D341Med (cell line): ENCODE measurements at regions not wholly inside any gene's neighbourhood (a gene's known extent, or its start where the extent isn't known, plus 50 kb on each side); places are given as distances from the start of the nearest gene placed in this dataset.

ENCODE experiments used
- DNase-seq: peaks from one replicate; pipeline ENCODE4 v3.0.0; 2012; ENCODE audit warnings: low spot score

DNA sequence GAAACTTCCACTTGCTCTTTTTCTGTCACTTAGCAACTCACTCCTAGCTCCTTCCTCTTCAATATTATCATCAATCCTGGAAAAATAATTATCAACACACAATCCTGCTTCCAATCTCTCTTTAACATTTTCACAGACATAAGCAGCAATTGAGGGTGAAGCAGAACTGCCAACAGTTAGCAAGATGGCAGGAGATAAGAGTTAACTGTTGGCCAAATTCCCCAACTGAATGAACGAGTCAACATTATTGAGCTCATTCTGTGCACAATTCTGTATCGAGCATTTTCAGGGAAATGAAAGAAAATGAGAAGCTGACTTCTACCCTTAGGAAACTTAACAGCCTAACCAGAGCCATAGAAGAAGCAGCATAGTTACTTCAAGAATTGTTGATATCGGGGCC, 152.0 kb downstream of the KCNA5 start:
- no peak for DNase-seq

DNA sequence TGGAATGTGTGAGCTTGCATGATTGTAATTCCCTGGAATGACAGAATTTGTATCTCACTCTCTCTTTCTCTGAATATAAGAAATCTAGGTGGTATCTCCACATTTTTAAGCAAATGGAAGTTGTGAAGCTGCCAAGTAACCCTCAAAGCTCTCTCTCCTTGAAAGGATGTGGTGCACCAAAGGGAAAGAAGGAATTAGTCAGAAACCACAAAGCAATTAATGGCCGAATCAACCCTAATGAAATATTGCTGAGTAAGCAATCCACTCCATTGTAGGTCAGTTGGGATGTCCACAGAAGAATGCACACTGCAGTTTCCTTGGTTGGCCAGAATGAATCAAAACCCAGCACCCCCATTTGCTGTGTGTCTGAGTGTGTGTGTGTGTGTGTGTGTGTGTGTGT, 153.5 kb downstream of the KCNA5 start:
- no peak for DNase-seq

DNA sequence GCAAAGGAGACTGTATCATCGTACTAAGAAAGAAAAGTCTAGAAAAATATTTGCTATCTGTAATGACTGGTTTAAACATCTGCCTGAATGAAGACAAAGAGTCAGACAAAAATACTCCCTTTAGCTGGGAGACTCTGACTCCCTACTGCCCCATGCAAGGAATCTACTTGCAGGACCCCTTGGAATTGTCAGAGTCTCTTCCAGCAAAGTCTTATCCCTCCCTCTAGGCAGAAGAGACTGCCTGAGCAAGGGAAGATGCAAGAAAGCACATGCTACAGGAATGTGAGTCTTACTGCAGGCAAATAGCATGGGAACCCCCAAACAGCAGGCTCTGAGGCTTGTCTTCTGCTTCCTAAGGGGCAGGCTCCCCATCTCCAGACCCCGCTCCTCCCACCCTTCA, 154.0 kb downstream of the KCNA5 start:
- DNase-seq = no peak

DNA sequence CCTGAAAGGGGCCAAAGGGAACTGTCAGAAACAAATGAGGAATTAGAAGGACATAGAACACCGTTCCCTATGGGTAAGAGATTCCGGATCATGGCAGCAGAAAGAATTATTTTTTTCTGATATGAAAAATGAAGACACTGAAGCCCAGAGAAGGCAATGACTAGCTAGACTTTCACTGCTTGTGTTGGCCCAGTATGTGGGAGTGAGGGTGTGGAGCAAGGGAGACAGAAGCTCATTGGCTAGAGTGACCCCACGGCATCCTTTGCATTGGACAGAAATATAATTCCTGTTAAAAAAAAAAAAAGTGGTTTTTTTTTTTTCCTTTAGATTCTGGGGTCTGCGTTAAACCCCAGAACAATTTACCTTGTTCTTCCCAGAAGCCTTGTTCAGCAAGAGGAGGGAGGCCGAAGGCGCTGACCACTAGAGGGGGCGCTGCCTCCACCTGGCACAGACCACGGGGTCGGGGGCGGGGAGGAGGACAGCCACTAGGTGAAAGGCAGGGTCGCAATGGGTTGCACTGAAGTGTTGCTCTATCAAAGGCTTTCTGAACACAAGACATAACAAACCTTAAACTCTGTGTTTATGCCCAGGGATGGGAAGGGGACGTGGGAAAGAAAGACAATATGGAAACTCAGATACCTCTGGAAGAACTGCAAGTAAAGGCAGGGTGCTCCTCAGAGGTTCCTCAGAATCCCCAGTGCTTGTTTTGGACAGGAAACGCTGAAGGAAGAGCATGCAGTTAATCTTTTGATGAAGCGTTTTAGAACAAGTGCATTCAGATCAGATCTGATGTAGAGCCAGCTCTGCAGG, 156.8 kb downstream of the KCNA5 start:
- peak; percentile 73 for DNase-seq

DNA sequence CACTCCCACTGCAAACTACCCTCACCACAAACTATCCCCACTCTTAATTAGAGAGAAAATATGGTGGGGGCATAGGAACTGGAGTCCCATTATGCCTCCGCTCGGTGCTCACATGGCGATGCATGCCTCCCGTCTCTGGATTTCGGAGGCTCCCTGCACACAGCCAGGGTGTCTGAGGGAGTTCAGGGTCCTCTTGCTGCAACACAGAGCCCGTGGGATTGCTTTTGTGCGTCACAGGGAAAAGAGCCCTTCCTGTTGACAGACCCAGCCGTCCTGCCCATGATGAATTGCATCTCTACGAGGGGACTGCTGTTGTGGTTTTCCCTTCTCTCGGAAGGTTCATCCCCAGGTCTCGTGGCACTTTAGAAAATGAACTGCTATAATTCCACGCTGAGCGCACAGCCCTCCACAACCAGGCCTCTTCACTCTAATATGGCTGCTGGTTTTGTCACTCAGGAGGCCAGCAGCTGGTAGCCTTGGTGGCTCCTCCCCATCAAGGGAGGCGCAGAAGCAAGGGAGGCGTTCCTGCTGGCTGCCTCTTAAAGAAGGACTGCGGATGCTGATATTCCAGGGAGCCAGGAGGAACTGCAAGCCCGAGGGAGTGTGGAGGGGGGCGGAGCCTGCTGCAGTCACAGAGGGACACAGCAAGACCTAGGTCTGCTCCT, 158.0 kb downstream of the KCNA5 start:
- no peak for DNase-seq

DNA sequence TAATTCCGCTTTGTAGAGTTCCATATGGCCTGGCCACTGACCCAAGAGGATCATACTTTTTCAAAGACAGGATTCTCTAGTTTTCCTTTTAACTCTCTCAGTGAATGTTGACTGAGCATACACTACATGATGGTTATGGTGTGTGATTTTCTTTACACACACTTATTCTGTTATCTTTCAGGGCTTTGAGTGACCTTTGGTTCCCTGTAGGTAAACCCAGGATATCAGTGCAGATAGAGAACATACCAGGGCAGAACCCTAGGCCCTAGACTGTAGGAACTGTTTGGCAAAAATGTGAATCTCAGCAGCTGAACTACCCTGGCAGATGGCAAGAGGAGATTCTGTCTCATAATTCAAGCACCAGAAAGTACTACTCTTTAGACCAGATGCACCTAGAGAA, 159.6 kb downstream of the KCNA5 start:
- no peak for DNase-seq

DNA sequence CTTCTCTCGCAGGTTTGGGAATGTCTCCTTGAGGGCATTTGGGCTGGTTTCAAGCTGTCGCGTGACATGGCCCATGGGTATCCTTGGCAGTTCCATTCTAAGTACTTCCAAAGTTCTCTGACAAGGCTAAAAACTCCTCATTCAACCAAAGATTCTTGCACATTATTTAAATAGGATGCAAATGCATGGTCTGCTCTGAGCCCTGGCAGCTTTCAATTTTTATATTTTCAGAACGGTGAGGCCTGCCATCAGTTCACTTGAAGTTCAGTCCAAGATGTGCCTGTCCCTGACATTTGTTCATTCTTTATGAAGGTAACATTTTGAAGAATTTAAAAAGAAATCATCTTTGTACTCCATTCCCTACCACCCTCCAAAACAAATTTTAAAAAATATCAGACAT, 160.0 kb downstream of the KCNA5 start:
- no peak for DNase-seq

DNA sequence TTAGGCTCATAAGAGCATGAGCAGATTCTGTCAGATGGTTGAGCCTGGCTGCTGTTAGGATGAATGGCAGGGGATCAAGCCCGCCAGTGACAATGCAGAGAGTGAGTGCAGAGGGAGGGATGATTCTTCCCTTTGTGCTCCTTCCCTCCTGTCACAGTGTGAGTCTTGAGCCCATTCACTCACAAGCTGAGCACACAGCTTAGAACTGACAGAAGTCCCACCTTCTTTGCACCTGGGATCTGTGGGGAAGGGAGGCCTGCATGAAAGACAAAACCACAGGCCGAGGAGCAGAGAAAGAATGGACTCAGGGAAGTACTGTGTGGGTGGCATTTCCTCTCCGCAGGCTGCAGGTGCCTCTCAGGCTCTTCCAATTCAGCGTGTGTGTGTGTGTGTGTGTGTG, 160.6 kb downstream of the KCNA5 start:
- no peak for DNase-seq

DNA sequence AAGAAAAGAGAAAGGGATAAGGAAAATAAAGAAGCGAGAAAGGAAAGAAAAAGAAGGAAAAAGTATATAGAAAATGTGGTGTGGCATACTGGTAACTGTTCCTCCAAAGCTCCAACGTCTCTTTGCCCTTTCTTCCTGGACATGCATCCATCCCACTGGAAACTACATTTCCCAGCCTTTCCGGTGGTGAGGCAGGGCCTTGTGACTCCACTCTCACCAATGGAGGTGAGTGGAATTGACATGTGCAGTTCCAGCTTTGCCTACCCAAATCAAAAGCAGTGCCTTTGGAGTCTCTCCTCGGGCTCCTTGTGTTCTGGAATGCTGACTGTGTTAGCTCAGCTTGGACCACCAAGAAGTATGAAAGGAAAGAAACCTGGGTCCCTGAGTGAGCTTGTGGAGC, 161.2 kb downstream of the KCNA5 start:
- DNase-seq = no peak

DNA sequence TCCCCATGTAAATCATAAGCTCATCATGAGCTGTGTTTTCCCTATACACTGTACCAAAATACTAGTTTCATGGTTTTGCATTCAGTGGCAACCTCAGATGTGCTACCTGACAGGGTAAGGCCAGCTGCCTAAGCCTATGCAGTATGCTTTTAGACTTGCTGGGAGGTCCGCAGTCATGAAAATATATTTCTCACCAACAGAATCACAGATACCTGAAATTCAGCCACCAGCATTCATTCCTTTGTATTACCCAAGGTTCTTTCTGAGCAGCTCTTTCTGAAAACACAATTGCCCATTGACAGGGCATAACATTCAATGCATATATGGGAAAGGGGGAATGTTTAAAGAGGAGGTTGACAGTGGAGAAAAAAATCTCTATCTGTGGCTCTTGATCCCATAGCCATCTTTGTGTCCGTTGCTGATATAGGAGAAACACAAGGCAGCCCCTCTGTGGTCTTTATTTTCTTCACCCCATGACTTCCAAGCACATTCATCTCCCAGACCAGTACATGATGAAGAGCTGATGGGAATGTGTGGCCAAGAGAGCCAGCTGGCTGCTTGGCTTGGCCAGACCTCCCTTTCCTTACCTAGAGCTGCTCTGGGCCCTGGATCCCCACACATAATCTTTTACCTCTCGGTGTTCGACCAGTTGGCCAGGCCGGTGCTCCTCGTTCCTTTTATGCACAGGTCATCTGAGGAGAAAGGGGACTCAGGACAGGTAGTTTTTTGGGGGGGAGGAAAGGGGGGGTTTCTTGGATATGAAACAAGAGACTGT, 162.9 kb downstream of the KCNA5 start:
- DNase-seq = no peak

DNA sequence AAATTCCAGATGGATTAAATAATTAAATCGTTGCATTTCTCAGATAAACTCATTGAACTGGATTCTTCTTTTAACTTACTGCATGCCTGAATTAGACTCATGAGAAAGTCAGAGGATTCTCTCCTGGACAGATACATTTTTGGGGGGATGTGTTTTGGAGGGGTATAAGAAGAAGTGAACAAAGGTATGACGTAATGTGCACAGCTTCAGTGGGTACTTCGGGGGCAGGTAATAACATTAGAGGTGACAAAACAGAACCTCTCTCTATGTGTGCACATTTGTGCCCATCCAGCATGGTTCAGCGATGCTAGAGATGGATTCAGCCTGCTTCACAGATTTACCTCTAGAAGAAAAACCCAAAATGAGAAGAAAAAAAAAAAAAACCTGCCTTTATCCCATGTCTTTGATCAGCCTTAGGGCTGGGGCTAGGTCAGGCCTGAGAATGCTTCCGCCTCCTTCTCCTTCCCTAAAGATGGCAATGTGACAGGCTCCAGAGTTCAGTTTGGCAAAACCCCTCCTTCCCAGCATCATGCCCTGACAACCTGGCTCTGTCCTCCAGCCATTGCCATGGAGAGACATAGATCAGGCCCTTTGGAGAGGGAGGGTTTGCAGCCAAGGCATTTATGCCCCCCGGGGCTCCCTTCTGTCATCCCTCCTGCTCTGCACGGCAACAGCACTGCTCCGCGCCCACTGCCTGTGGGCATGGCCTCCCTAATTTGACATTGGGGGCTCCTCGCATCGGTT, 166.7 kb downstream of the KCNA5 start:
- no peak for DNase-seq

DNA sequence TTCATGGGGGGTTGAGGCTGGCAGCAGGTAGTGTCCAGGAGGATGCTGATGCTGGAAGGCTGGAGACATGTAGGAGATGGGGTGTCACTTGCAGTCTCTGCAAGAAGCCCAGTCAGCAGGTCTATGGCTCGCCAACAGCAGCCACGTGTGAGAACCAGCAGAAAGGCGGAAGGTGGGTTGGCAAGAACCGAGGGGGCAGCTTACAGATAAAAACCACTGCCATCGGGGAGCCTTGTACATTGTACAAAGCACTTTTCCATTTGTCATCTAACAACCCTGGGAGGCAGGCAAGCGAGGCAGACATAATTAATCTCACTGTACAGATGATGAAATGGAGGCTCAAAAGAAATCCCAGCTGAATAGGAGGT, 167.2 kb downstream of the KCNA5 start:
- no peak for DNase-seq

DNA sequence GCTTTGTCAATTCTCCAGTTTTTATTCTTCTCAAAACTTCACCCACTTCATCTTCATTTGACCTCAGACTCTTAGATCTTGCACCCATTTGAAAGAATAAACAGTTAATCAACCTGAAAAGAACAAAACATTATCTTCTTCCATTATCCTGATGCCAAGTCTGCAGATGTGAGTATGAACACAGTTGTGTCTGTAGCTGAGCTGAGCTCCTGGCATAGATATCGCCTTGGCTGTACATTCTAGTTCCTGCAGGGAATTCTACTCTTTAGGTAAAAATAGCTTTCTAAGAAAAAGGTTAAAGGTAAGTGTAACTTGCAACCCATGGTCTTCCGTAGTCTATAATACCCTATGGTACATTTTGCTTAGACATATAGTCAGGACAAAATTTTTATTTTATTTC, 169.7 kb downstream of the KCNA5 start:
- no peak for DNase-seq

DNA sequence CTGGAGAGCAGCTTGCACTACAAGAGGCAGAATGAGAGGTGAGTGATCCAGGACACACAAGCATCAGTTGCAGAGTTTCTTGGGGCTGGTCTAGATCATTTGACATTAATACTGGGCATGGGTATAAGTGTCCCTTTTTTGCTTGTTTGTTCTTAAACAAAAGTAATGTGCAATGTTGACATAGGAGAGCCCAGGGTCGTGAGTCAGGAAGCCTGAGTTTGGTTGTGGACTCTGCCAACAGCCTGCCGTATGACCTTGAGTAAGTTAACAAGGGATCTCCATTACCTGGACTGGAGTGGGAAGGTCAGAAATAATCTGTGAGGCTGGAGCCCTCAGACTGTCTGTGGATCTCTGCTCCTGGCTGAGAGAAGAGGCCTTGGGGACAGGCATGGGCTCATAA, 170.3 kb downstream of the KCNA5 start:
- DNase-seq = no peak

DNA sequence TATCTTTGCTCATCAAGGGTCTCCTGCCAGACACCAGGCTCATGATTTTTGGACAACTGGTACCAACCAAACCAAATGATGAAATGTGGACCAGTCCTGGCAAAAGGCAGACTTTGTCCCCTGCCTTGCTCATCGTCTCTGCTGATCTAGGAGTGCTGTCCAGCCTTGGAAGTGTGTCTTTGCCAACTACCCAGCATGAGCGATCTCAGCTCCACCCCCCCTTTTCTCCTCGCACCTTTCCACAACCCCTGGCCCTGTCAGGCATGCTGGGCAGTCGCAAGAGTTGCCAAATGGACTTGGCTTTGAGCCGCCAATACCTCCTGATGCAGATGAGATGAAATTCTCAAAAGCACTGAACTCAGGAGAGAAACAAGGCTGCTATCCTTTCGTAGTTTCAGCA, 174.3 kb downstream of the KCNA5 start:
- no peak for DNase-seq

DNA sequence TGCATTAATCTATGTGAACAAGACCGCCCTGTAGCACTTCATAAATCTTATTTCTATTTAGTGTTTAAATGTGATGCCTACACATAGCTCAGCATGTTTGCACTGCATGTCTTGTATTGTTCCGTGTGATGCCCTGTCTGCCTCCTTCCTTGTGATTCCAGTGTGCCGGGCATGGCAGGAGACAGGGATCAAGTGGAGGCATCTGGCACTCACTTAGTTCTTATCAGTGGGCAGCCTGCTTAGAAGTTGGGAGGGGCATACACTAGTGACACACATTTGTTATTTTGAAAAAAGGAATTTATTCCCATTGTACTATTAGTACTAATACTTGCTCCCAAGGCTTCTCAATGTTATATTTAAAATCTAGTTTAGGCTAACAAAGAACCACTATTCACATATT, 176.4 kb downstream of the KCNA5 start:
- no peak for DNase-seq

DNA sequence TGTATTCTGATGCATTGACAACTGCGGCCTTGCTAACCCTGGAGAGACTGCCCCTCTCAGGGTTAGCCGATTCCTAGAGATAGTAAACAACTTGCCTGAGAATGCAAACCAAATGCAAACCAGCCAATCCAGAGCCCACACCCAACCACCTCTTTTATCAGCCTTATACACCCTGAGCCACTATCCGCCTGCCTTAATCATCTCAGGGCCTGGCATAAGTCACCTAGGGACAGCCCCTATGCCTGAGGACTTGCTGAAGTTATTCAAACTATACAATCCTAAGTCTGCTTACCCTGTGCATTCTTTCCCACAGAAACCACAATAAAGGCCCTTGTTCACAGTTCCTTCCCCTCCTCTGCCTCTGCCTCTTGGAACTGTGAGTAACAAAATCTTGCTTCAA, 177.2 kb downstream of the KCNA5 start:
- DNase-seq = no peak

DNA sequence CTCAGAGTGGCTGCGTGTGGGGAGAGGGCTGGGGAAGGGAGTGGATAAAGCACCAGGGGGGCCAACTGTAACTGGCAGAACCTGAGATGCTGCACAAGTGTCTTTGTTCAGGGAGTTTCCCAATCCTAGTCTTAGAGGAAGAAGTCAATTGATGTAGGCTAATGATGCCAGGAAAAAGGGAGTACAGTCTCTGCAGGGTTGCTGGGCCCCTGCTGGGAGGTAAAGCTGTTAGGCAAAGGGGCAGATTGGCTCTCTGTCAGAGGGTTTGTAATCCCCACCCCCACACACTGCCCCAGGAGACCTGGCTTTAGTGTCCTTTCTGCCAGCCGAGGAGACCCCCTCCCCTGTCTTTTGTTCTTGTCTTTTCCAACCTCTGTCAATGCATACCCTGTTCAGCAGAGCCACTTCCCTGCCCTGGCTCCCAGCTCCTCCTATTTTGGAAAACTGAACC, 178.4 kb downstream of the KCNA5 start:
- no peak for DNase-seq

DNA sequence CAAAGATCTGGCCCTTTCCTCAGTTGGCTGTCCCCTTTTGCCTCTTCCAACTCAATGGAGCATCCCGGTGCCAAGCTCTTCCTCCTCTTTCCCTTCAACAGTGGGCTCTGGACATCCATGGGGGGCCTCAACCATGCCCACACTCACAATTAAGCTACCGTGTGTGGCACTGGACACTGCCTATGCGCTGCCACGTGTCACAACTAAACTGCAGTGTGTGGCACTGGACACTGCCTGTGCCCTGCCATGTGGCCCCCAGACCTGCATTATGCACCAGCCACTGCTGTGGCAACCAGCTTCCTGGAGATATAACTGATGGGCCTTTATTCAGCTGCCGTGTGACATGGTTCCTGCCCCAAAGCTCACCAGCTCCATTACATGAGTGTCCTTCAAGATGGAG, 179.1 kb downstream of the KCNA5 start:
- no peak for DNase-seq

DNA sequence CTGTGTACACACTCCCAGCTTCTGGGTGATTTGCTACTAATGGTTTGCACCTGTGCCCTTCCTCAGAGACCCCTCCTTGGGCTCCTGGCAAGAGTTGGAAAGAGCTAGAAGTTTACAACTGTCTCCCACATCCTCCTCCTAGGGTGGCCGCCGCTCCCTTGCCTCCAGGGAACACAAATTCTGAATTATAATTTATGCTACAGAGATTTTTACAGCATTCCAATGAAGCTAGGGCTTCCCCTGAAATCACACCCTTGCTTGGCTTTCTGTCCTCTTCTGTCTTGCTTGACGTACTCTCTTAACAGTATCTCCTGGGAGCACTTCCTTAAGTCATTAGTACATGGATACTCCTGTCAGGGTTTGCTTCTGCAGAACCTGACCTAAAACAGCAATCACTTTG, 180.2 kb downstream of the KCNA5 start:
- DNase-seq = no peak

DNA sequence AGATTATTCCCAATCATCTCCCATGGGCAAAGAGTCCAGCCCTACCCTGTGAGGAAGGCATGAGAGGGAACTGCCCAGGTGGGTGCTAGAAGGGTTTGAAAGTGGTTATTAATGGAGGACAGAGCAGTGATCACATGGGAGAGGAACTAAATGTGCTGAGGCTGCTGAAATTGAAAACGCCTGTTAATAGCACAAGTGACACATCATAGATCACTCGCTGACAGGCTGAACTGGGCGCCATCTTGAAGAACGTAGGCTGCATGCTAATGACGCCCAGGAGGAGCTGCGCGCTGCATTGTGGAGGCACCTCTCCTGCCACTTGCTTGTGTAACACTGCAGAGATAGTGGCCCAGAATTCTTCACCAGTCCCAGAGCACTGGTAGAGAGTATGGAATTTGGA, 182.9 kb downstream of the KCNA5 start:
- no peak for DNase-seq

DNA sequence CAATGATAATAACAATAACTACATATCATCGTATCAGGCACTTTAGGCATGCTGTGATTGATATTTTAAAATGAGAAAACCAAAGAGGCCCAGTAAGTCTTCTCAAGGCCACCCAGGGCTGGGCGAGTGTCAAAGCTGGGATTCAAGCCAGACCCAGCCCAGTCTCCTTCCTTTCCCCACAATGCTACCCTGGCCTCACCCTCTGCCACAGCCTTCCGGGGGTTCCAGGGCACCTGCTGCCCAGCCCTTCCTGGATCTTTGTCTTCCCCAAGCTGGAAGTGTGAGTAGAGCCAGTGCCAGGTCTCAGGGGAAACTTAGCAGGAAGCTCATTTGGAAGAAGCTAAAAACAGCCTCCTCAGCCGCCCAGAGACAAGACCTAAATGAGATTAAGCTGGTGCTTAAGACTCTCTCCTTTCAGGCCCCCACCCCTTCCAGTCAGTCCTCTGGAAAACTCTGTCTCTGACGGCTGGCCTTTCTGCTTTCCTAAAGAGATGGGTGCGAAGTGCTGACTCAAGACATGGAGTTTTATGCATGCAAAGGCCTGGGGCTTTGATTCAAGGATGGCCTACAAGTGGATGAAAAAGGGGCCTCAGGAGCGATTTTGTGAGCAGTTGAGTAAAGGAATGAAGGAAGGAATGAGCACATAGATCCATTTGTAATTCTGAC, 184.2 kb downstream of the KCNA5 start:
- DNase-seq = no peak
